CD14-positive monocyte (primary cell): ENCODE measurements at regions not wholly inside any gene's neighbourhood (a gene's known extent, or its start where the extent isn't known, plus 50 kb on each side); places are given as distances from the start of the nearest gene placed in this dataset.

Experiments used
- DNase-seq, 3 donors: peaks; one replicate each; pipeline ENCODE4 v3.0.0-alpha.2; 2011 to 2022
- H2AFZ ChIP-seq: 2 replicates; pipeline ENCODE4 v1.6.0; 2012; ENCODE audit warnings: mild to moderate bottlenecking, low read depth, low read length, inconsistent platforms; ENCODE audit not compliant: insufficient read depth, poor library complexity, severe bottlenecking
- H3K27ac ChIP-seq, 2 donors: 1 replicate in 1 of 2; 2 replicates in 1 of 2; pipeline ENCODE4 v1.5.1; 2012 to 2013; ENCODE audit warnings: low read length in 2 of 2, control low read depth in 1 of 2, inconsistent platforms in 1 of 2, low read depth in 1 of 2, mild to moderate bottlenecking in 1 of 2
- H3K27me3 ChIP-seq, 2 donors: one replicate each; pipeline versions ENCODE4 v1.6.0 to v1.6.1; 2011 to 2013; ENCODE audit warnings: low read length in 2 of 2; ENCODE audit not compliant: control insufficient read depth in 2 of 2, insufficient read depth in 2 of 2
- H3K36me3 ChIP-seq, 2 donors: replicated peaks in 1 of 2; 1 replicate in 1 of 2; 2 replicates in 1 of 2; pipeline versions ENCODE4 v1.5.1 to v1.6.1; 2012 to 2013; ENCODE audit warnings: low read length in 2 of 2, control low read depth in 1 of 2, inconsistent platforms in 1 of 2, mild to moderate bottlenecking in 1 of 2; ENCODE audit not compliant: insufficient read depth in 2 of 2, control insufficient read depth in 1 of 2
- H3K4me1 ChIP-seq, 2 donors: 1 replicate in 1 of 2; 2 replicates in 1 of 2; pipeline versions ENCODE4 v1.5.1 to v1.6.1; 2012 to 2013; ENCODE audit warnings: low read length in 2 of 2, control low read depth in 1 of 2, inconsistent platforms in 1 of 2, mild to moderate bottlenecking in 1 of 2, moderate library complexity in 1 of 2; ENCODE audit not compliant: insufficient read depth in 2 of 2, control insufficient read depth in 1 of 2
- H3K4me2 ChIP-seq: replicated peaks from 2 replicates; pipeline ENCODE3; 2012; ENCODE audit warnings: low read length, moderate library complexity, mild to moderate bottlenecking; ENCODE audit not compliant: poor library complexity, severe bottlenecking; ENCODE audit errors: extremely low read depth
- H3K4me3 ChIP-seq, 3 experiments: fragments of 200-600 bp in 1 of 3; sonication (generic) in 1 of 3; replicated peaks in 1 of 3; 1 replicate in 2 of 3; 2 replicates in 1 of 3; pipeline ENCODE4 v1.5.1; 2011 to 2013; ENCODE audit warnings: low read length in 3 of 3, mild to moderate bottlenecking in 3 of 3, control low read depth in 2 of 3, low read depth in 2 of 3, inconsistent platforms in 1 of 3, moderate library complexity in 1 of 3
- H3K79me2 ChIP-seq: 2 replicates; pipeline ENCODE4 v1.6.0; 2012; ENCODE audit warnings: mild to moderate bottlenecking, control low read depth, inconsistent platforms, low read length, moderate library complexity; ENCODE audit not compliant: insufficient read depth
- H3K9ac ChIP-seq: 2 replicates; pipeline ENCODE4 v1.6.0; 2017; ENCODE audit warnings: low read length, mild to moderate bottlenecking; ENCODE audit not compliant: insufficient read depth, poor library complexity, severe bottlenecking
- H3K9me3 ChIP-seq, 2 donors: replicated peaks in 1 of 2; 1 replicate in 1 of 2; 2 replicates in 1 of 2; pipeline versions ENCODE4 v1.5.1 to v1.6.1; 2012 to 2013; ENCODE audit warnings: low read length in 2 of 2, control low read depth in 1 of 2; ENCODE audit not compliant: control insufficient read depth in 1 of 2, insufficient read depth in 1 of 2
- H4K20me1 ChIP-seq: 2 replicates; pipeline ENCODE4 v1.6.0; 2012; ENCODE audit warnings: mild to moderate bottlenecking, low read length, control low read depth, moderate library complexity; ENCODE audit not compliant: insufficient read depth
- H3K27ac Mint-ChIP-seq, 7 donors: one replicate each; pipeline ENCODE4 v1.8.0; 2020; ENCODE audit warnings: mild to moderate bottlenecking in 7 of 7, mixed read lengths in 7 of 7, moderate library complexity in 6 of 7, inconsistent platforms in 2 of 7
- H3K27me3 Mint-ChIP-seq, 3 donors: one replicate each; pipeline ENCODE4 v1.8.0; 2021 to 2022; ENCODE audit warnings: low read depth in 3 of 3, mild to moderate bottlenecking in 3 of 3, mixed read lengths in 3 of 3, moderate library complexity in 3 of 3, inconsistent platforms in 1 of 3
- H3K36me3 Mint-ChIP-seq, 2 donors: one replicate each; pipeline ENCODE4 v1.8.0; 2020; ENCODE audit warnings: mixed read lengths in 2 of 2, inconsistent platforms in 1 of 2, mild to moderate bottlenecking in 1 of 2
- H3K4me1 Mint-ChIP-seq: one replicate; pipeline ENCODE4 v1.8.0; 2020; ENCODE audit warnings: mild to moderate bottlenecking, mixed read lengths
- H3K4me3 Mint-ChIP-seq, 2 donors: one replicate each; pipeline ENCODE4 v1.8.0; 2020; ENCODE audit warnings: mild to moderate bottlenecking in 2 of 2, mixed read lengths in 2 of 2, moderate library complexity in 1 of 2
- H3K9me3 Mint-ChIP-seq, 7 donors: one replicate each; pipeline ENCODE4 v1.8.0; 2020 to 2022; ENCODE audit warnings: mixed read lengths in 7 of 7, mild to moderate bottlenecking in 6 of 7, moderate library complexity in 6 of 7, inconsistent platforms in 2 of 7
- WGBS: methylation state at CpG from one replicate; pipeline ENCODE4 v1.1.5; 2013; ENCODE audit warnings: missing lambda C conversion rate; ENCODE audit not compliant: insufficient coverage; 5-methylcytosine and 5-hydroxymethylcytosine counted together
- intact Hi-C, 2 donors: fragments of 100-400 bp; cut with micrococcal nuclease; formaldehyde crosslinking; loops; one replicate each; pipeline versions ENCODE4 v1.15.0 to v1.15.1; 2023
- TF ChIP-seq, protein P1 (sequence below): fragments of 200-600 bp; IDR thresholded peaks from one replicate; pipeline ENCODE4 v1.8.0; 2022; ENCODE audit warnings: antibody characterized with exemption, mild to moderate bottlenecking

- H3K27ac Mint-ChIP-seq, result no peak overlapping the region
- H3K4me2 ChIP-seq, result no peak overlapping the region
- H3K9me3 Mint-ChIP-seq, result no peaks in the 10 kb centered on the region
- no peaks in the 10 kb centered on the region for H3K79me2 ChIP-seq
- intact Hi-C loops, result no loop called here
- H3K4me1 ChIP-seq, result no peaks in the 10 kb centered on the region
- no peaks in the 10 kb centered on the region for H3K27me3 ChIP-seq
- peaks cover 9 to 21% (median 12%) of the 10 kb centered on the region in 3 donors for H3K27me3 Mint-ChIP-seq
- no peaks in the 10 kb centered on the region for H4K20me1 ChIP-seq
- TF ChIP-seq, protein P1, sequence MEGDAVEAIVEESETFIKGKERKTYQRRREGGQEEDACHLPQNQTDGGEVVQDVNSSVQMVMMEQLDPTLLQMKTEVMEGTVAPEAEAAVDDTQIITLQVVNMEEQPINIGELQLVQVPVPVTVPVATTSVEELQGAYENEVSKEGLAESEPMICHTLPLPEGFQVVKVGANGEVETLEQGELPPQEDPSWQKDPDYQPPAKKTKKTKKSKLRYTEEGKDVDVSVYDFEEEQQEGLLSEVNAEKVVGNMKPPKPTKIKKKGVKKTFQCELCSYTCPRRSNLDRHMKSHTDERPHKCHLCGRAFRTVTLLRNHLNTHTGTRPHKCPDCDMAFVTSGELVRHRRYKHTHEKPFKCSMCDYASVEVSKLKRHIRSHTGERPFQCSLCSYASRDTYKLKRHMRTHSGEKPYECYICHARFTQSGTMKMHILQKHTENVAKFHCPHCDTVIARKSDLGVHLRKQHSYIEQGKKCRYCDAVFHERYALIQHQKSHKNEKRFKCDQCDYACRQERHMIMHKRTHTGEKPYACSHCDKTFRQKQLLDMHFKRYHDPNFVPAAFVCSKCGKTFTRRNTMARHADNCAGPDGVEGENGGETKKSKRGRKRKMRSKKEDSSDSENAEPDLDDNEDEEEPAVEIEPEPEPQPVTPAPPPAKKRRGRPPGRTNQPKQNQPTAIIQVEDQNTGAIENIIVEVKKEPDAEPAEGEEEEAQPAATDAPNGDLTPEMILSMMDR, result no peak
- no peak overlapping the region for H3K27ac ChIP-seq
- H3K4me1 Mint-ChIP-seq, result no peaks in the 10 kb centered on the region
- no peak for DNase-seq
- WGBS, result 77% methylated on average over 15 of the region's 24 CpGs
- no peak overlapping the region for H3K4me3 Mint-ChIP-seq
- H3K4me3 ChIP-seq, result no peak overlapping the region
- H3K9me3 ChIP-seq, result no peaks in the 10 kb centered on the region
- no peak overlapping the region for H2AFZ ChIP-seq
- H3K36me3 Mint-ChIP-seq, result no peaks in the 10 kb centered on the region
- no peak overlapping the region for H3K9ac ChIP-seq
- H3K36me3 ChIP-seq, result no peaks in the 10 kb centered on the region
Observed at GRCh38 chr4:1505511-1506460, 99.5 kb upstream of the NKX1-1 start.

GRCh38 chr4:1504595-1505500 lies 98.6 kb upstream of the NKX1-1 start:
- no peak for DNase-seq
- Histone ChIP-seq H3K4me3 (no peak overlapping the region), H3K9ac (no peak overlapping the region), H2AFZ (no peak overlapping the region), H3K4me2 (no peak overlapping the region), H3K27me3 (no peaks in the 10 kb centered on the region), H3K36me3 (no peaks in the 10 kb centered on the region), H3K9me3 (no peaks in the 10 kb centered on the region), H3K27ac (no peak overlapping the region), H3K79me2 (no peaks in the 10 kb centered on the region), H3K4me1 (no peaks in the 10 kb centered on the region), H4K20me1 (no peaks in the 10 kb centered on the region)
- H3K4me1 Mint-ChIP-seq, result no peaks in the 10 kb centered on the region
- TF ChIP-seq, protein P1, result no peak
- intact Hi-C loops, result no loop called here
- H3K27ac Mint-ChIP-seq, result peak overlapping the region in 1 of 7 donors; percentile 33
- no peak overlapping the region for H3K4me3 Mint-ChIP-seq
- no peaks in the 10 kb centered on the region for H3K36me3 Mint-ChIP-seq
- H3K9me3 Mint-ChIP-seq, result no peaks in the 10 kb centered on the region
- 89% methylated on average over 7 of the region's 17 CpGs for WGBS
- peaks cover 9 to 18% (median 12%) of the 10 kb centered on the region in 3 donors for H3K27me3 Mint-ChIP-seq
